GM12878 (cell line): ENCODE measurements at regions not wholly inside any gene's neighbourhood (a gene's known extent, or its start where the extent isn't known, plus 50 kb on each side); places are given as distances from the start of the nearest gene placed in this dataset.

ENCODE experiments used
- ATF2 ChIP-seq: IDR thresholded peaks from 2 replicates; pipeline ENCODE4 v1.6.1; 2012; ENCODE audit warnings: low read length, inconsistent platforms
- BMI1 ChIP-seq: fragments of 450-650 bp; IDR thresholded peaks from 2 replicates; pipeline ENCODE4 v1.6.1; 2016; ENCODE audit warnings: mild to moderate bottlenecking, moderate library complexity, borderline replicate concordance
- CBX3 ChIP-seq: fragments of 200-600 bp; sonication (generic); IDR thresholded peaks from 2 replicates; pipeline ENCODE4 v1.6.1; 2016; ENCODE audit warnings: low read depth, borderline replicate concordance
- CHD4 ChIP-seq: fragments of 200-600 bp; sonication (generic); IDR thresholded peaks from 2 replicates; pipeline ENCODE4 v1.6.1; 2016; ENCODE audit warnings: mild to moderate bottlenecking
- ETV6 ChIP-seq, 2 experiments: fragments of 450-650 bp in 1 of 2; IDR thresholded peaks in 1 of 2; conservative IDR thresholded peaks in 1 of 2; 2 replicates each; pipeline ENCODE4 v1.6.1; 2014; ENCODE audit warnings: antibody characterized with exemption in 1 of 2, borderline replicate concordance in 1 of 2, low read depth in 1 of 2, mild to moderate bottlenecking in 1 of 2, moderate library complexity in 1 of 2
- FOS ChIP-seq: IDR thresholded peaks from 3 replicates; pipeline ENCODE4 v1.6.1; 2011; ENCODE audit warnings: borderline replicate concordance; ENCODE audit not compliant: insufficient read length; ENCODE audit errors: extremely low read depth
- HCFC1 ChIP-seq: fragments of 150-350 bp; IDR thresholded peaks from 2 replicates; pipeline ENCODE4 v1.6.1; 2014; ENCODE audit warnings: low read length
- HDAC2 ChIP-seq: fragments of 200-600 bp; sonication (generic); IDR thresholded peaks from 2 replicates; pipeline ENCODE4 v1.6.1; 2017
- IRF5 ChIP-seq: fragments of 450-650 bp; IDR thresholded peaks from 2 replicates; pipeline ENCODE4 v1.6.1; 2017; ENCODE audit warnings: borderline replicate concordance
- KAT2A ChIP-seq: conservative IDR thresholded peaks from 2 replicates; pipeline ENCODE4 v1.6.1; 2011; ENCODE audit warnings: low read depth, low read length; ENCODE audit not compliant: control insufficient read depth
- KDM1A ChIP-seq: fragments of 200-600 bp; sonication (generic); IDR thresholded peaks from 2 replicates; pipeline ENCODE4 v1.6.1; 2016; ENCODE audit warnings: borderline replicate concordance
- MTA2 ChIP-seq: fragments of 450-650 bp; IDR thresholded peaks from 2 replicates; pipeline ENCODE4 v1.6.1; 2016; ENCODE audit warnings: low read depth, mild to moderate bottlenecking, moderate library complexity
- MXI1 ChIP-seq: fragments of 150-350 bp; IDR thresholded peaks from 2 replicates; pipeline ENCODE4 v1.6.1; 2011; ENCODE audit warnings: low read depth, mild to moderate bottlenecking, inconsistent platforms, low read length, improper control_type of control experiment
- NRF1 ChIP-seq: conservative IDR thresholded peaks from 2 replicates; pipeline ENCODE4 v1.6.1; 2011; ENCODE audit warnings: mild to moderate bottlenecking, low read depth, low read length, improper control_type of control experiment
- PML ChIP-seq: IDR thresholded peaks from 2 replicates; pipeline ENCODE4 v1.6.1; 2012; ENCODE audit warnings: low read length, inconsistent platforms
- POLR2A ChIP-seq: IDR thresholded peaks from 2 replicates; pipeline ENCODE4 v1.6.1; 2011; ENCODE audit warnings: low read depth, mild to moderate bottlenecking, low read length
- POU2F2 ChIP-seq: IDR thresholded peaks from 3 replicates; pipeline ENCODE4 v1.6.1; 2011; ENCODE audit warnings: low read depth, mild to moderate bottlenecking, low read length, borderline replicate concordance
- RAD21 ChIP-seq: IDR thresholded peaks from 2 replicates; pipeline ENCODE4 v1.6.1; 2011; ENCODE audit warnings: mild to moderate bottlenecking, low read depth, low read length, moderate library complexity; ENCODE audit not compliant: insufficient read depth
- RB1 ChIP-seq: fragments of 450-650 bp; formaldehyde crosslinking; IDR thresholded peaks from 2 replicates; pipeline ENCODE4 v1.6.1; 2017; ENCODE audit warnings: mild to moderate bottlenecking, borderline replicate concordance
- RCOR1 ChIP-seq: conservative IDR thresholded peaks from 2 replicates; pipeline ENCODE4 v1.6.1; 2012; ENCODE audit warnings: low read depth, low read length, improper control_type of control experiment
- RELA ChIP-seq: fragments of 450-650 bp; IDR thresholded peaks from 2 replicates; pipeline ENCODE4 v1.8.0; 2014; ENCODE audit warnings: borderline replicate concordance; ENCODE audit not compliant: partially characterized antibody
- SIX5 ChIP-seq: IDR thresholded peaks from 2 replicates; pipeline ENCODE4 v1.6.1; 2011; ENCODE audit warnings: mild to moderate bottlenecking, low read depth, low read length, moderate library complexity; ENCODE audit not compliant: severe bottlenecking
- SMAD1 ChIP-seq: fragments of 450-650 bp; IDR thresholded peaks from 2 replicates; pipeline ENCODE4 v1.6.1; 2018; ENCODE audit warnings: mild to moderate bottlenecking, low read depth; ENCODE audit not compliant: partially characterized antibody
- YY1 ChIP-seq: IDR thresholded peaks from 2 replicates; pipeline ENCODE4 v1.6.1; 2011; ENCODE audit warnings: low read depth, mild to moderate bottlenecking, low read length
- ZBTB40 ChIP-seq: fragments of 450-650 bp; IDR thresholded peaks from 2 replicates; pipeline ENCODE4 v1.6.1; 2016; ENCODE audit warnings: mild to moderate bottlenecking, moderate library complexity, borderline replicate concordance
- ZNF217 ChIP-seq: fragments of 450-650 bp; IDR thresholded peaks from 2 replicates; pipeline ENCODE4 v1.6.1; 2017; ENCODE audit warnings: antibody characterized with exemption, mild to moderate bottlenecking
- ZNF274 ChIP-seq: IDR thresholded peaks from one replicate; pipeline ENCODE4 v1.8.0; 2011; ENCODE audit not compliant: insufficient read length, insufficient read depth

- TF ChIP-seq ETV6 (conservative IDR thresholded peaks at IDR 0.05 in 1 of 2, IDR thresholded peaks at IDR 0.05 in 1 of 2; ENCODE audit: borderline replicate concordance in 1 of 2, low read depth in 1 of 2) = no peak
- no peak for TF ChIP-seq KDM1A
- TF ChIP-seq IRF5 = peak; percentile 63; the same call in 1 of the 2 replicates
- no peak for TF ChIP-seq ATF2
- no peak for TF ChIP-seq MTA2
- TF ChIP-seq RELA = no peak
- TF ChIP-seq BMI1 = no peak
- no peak for TF ChIP-seq POU2F2
- TF ChIP-seq POLR2A = 0 out of 2 replicates have a peak, but pooled peaks have one; percentile 44
- no peak for TF ChIP-seq SIX5
- no peak for TF ChIP-seq RB1
- TF ChIP-seq HCFC1 = 0 out of 2 replicates have a peak, but pooled peaks have one; percentile 21
- peak; percentile 91 for TF ChIP-seq YY1
- no peak for TF ChIP-seq SMAD1
- no peak for TF ChIP-seq RAD21
- TF ChIP-seq HDAC2 = no peak
- no peak for TF ChIP-seq KAT2A
- peak; percentile 16; the same call in 1 of the 2 replicates for TF ChIP-seq MXI1
- TF ChIP-seq PML = no peak; the same call in 1 of the 2 replicates
- TF ChIP-seq FOS = no peak
- TF ChIP-seq NRF1 = no peak
- no peak for TF ChIP-seq RCOR1
- peak; percentile 8; the same call in 1 of the 2 replicates for TF ChIP-seq ZNF217
- TF ChIP-seq CBX3 = no peak
- no peak for TF ChIP-seq ZNF274
- TF ChIP-seq CHD4 = no peak
- TF ChIP-seq ZBTB40 = peak; percentile 67; the same call in 1 of the 2 replicates
Observed at GRCh38 chr3:118810499-118811035, 224.1 kb downstream of the IGSF11 start (continued).
